Panc1 (cell line): ENCODE measurements at regions not wholly inside any gene's neighbourhood (a gene's known extent, or its start where the extent isn't known, plus 50 kb on each side); places are given as distances from the start of the nearest gene placed in this dataset.
"Not testable (repeated sequence)": the region's sequence is repeated elsewhere in the genome, so short reads cannot be mapped to it uniquely, and the experiment has no call there.

Experiments used
- ATAC-seq: fragments of 200-7000 bp; cut with Tn5 transposase; 2 replicates; pipeline ENCODE4 v1.9.1; 2020; ENCODE audit warnings: mild to moderate bottlenecking, moderate library complexity
- BruUV-seq: library from RNA; stranded (reverse); fragments of 400-500 nt; replicated peaks from 2 replicates; lab custom pipeline; 2021; lab: Mats Ljungman, UMichigan
- CTCF ChIA-PET: fragments of 300-600 bp; sonication (Branson Sonifier 250); formaldehyde crosslinking; loops from one replicate; lab custom pipeline; 2022; ENCODE audit warnings: antibody characterized with exemption; lab: Charles Lee
- POLR2A ChIA-PET: fragments of 300-600 bp; sonication (Branson Sonifier 250); formaldehyde crosslinking; loops from one replicate; lab custom pipeline; 2022; ENCODE audit warnings: antibody characterized with exemption; lab: Charles Lee
- DNase-seq: peaks from one replicate; pipeline ENCODE4 v3.0.0-alpha.2; 2010; ENCODE audit warnings: low read depth, low spot score
- H3K27ac ChIP-seq: 2 replicates; pipeline ENCODE4 v1.5.1; 2011; ENCODE audit warnings: mild to moderate bottlenecking, low read length, inconsistent platforms
- H3K27me3 ChIP-seq: fragments of 200-500 bp; sonication (Bioruptor generic); 2 replicates; pipeline ENCODE4 v1.6.0; 2014; ENCODE audit warnings: low read length, inconsistent platforms; ENCODE audit not compliant: control insufficient read depth, insufficient read depth
- H3K36me3 ChIP-seq: fragments of 200-500 bp; sonication (Bioruptor generic); 2 replicates; pipeline ENCODE4 v1.5.1; 2014; ENCODE audit warnings: inconsistent platforms, mild to moderate bottlenecking, low read length, moderate library complexity; ENCODE audit not compliant: control insufficient read depth, insufficient read depth
- H3K4me1 ChIP-seq: 2 replicates; pipeline ENCODE4 v1.5.1; 2011; ENCODE audit warnings: inconsistent platforms, mild to moderate bottlenecking, low read length, moderate library complexity; ENCODE audit not compliant: control insufficient read depth, insufficient read depth
- H3K4me3 ChIP-seq, 2 experiments: 2 replicates each; pipeline ENCODE4 v1.5.1; 2011 to 2012; ENCODE audit warnings: low read depth in 2 of 2, low read length in 2 of 2, mild to moderate bottlenecking in 2 of 2, inconsistent platforms in 1 of 2, moderate library complexity in 1 of 2
- H3K9me3 ChIP-seq: fragments of 200-500 bp; sonication (Bioruptor generic); 2 replicates; pipeline ENCODE4 v1.5.1; 2014; ENCODE audit warnings: low read depth, mild to moderate bottlenecking, inconsistent platforms, low read length, moderate library complexity; ENCODE audit not compliant: control insufficient read depth, insufficient read depth
- POLR2AphosphoS5 ChIP-seq: IDR thresholded peaks from 2 replicates; pipeline ENCODE4 v1.6.1; 2012; ENCODE audit warnings: mild to moderate bottlenecking, low read depth, low read length, moderate library complexity
- REST ChIP-seq, 2 experiments: IDR thresholded peaks; 2 replicates each; pipeline ENCODE4 v1.6.1; 2011 to 2012; ENCODE audit warnings: low read depth in 2 of 2, control low read depth in 1 of 2, low read length in 1 of 2, mild to moderate bottlenecking in 1 of 2, moderate library complexity in 1 of 2; ENCODE audit not compliant: insufficient read depth in 1 of 2
- SIN3A ChIP-seq: IDR thresholded peaks from 2 replicates; pipeline ENCODE4 v1.6.1; 2012; ENCODE audit warnings: low read depth, mild to moderate bottlenecking, low read length, moderate library complexity, borderline replicate concordance; ENCODE audit not compliant: insufficient read depth
- TCF7L2 ChIP-seq: IDR thresholded peaks from 2 replicates; pipeline ENCODE4 v1.6.1; 2011; ENCODE audit warnings: mild to moderate bottlenecking, low read depth, low read length, inconsistent platforms
- in situ Hi-C: cut with HindIII; loops from 2 replicates; pipeline ENCODE4 v1.10.0; 2016; ENCODE audit warnings: low sequenced_read_pairs, low pct_unique_long_range_greater_than_20kb
- intact Hi-C: fragments of 100-400 bp; cut with micrococcal nuclease; formaldehyde crosslinking; loops from one replicate; pipeline ENCODE4 v1.10.0; 2022; ENCODE audit not compliant: unreplicated experiment
- TF ChIP-seq, protein P1 (sequence below): fragments of 450-650 bp; IDR thresholded peaks from 2 replicates; pipeline ENCODE4 v1.5.1; 2017; ENCODE audit warnings: mild to moderate bottlenecking

- in situ Hi-C loops (no loop called here), intact Hi-C loops (no loop called here)
- ChIA-PET POLR2A (no interaction called here), CTCF (no interaction called here)
- no peak overlapping the region for H3K4me3 ChIP-seq
- H3K36me3 ChIP-seq = no peaks in the 10 kb centered on the region
- H3K9me3 ChIP-seq = no peaks in the 10 kb centered on the region
- DNase-seq (no peak), ATAC-seq (no peak)
- TF ChIP-seq, protein P1, sequence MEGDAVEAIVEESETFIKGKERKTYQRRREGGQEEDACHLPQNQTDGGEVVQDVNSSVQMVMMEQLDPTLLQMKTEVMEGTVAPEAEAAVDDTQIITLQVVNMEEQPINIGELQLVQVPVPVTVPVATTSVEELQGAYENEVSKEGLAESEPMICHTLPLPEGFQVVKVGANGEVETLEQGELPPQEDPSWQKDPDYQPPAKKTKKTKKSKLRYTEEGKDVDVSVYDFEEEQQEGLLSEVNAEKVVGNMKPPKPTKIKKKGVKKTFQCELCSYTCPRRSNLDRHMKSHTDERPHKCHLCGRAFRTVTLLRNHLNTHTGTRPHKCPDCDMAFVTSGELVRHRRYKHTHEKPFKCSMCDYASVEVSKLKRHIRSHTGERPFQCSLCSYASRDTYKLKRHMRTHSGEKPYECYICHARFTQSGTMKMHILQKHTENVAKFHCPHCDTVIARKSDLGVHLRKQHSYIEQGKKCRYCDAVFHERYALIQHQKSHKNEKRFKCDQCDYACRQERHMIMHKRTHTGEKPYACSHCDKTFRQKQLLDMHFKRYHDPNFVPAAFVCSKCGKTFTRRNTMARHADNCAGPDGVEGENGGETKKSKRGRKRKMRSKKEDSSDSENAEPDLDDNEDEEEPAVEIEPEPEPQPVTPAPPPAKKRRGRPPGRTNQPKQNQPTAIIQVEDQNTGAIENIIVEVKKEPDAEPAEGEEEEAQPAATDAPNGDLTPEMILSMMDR = no peak
- TF ChIP-seq REST (IDR thresholded peaks at IDR 0.05; ENCODE audit: insufficient read depth in 1 of 2, low read depth in 2 of 2, low read length in 1 of 2) = no peak
- TF ChIP-seq POLR2AphosphoS5 = no peak
- no peak for TF ChIP-seq TCF7L2
- H3K4me1 ChIP-seq = no peaks in the 10 kb centered on the region
- no peaks in the 10 kb centered on the region for H3K27me3 ChIP-seq
- H3K27ac ChIP-seq = no peak overlapping the region
- no TSS peak for BruUV-seq
Observed at GRCh38 chr18:65671621-65672415, 79.0 kb upstream of the CDH7 start.

DNA sequence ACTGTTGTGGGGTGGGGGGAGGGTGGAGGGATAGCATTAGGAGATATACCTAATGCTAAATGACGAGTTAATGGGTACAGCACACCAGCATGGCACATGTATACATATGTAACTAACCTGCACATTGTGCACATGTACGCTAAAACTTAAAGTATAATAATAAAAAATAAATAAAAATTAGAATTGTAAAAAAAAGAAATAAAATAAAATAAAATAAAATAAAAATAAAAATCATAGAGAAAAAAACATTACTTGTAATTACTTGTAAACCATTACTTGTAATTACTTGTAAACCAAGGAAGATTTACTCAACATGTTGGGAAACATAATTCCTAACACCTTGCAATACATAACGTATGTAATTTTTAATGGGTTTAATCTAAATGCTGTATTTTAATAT, 80.7 kb upstream of the CDH7 start:
- DNase-seq, in situ Hi-C loops, H3K9me3 ChIP-seq, H3K27me3 ChIP-seq, H3K27ac ChIP-seq, BruUV-seq, H3K4me3 ChIP-seq, ATAC-seq, intact Hi-C loops, H3K36me3 ChIP-seq, H3K4me1 ChIP-seq, POLR2A ChIA-PET, CTCF ChIA-PET: not testable (repeated sequence)

DNA sequence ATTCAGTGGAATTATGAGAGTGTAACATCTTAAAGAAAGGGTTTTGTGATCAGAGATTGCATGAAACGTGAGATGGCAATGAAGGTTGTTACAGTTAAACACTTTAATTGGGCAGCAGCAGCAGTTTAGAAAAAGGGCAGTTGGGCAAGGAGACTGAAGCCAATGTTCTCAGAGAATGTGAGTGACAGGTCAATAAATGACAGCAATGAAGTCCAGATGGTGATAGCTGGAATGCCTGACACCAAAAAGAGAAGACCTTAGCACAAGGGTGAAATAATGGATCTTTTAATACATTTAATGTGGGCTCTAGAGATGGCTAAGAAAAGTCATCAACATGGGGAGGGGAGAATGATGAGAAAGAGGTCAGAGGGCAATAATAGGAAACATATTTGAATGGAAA, 89.4 kb upstream of the CDH7 start:
- ATAC-seq (no peak), DNase-seq (no peak)
- Histone ChIP-seq H3K4me3 (no peak overlapping the region), H3K27ac (no peak overlapping the region), H3K27me3 (no peaks in the 10 kb centered on the region), H3K36me3 (no peaks in the 10 kb centered on the region), H3K9me3 (no peaks in the 10 kb centered on the region), H3K4me1 (no peaks in the 10 kb centered on the region)
- ChIA-PET POLR2A (no interaction called here), CTCF (no interaction called here)
- no peak for TF ChIP-seq SIN3A
- in situ Hi-C loops = no loop called here
- BruUV-seq = no TSS peak
- intact Hi-C loops = no loop called here
